ENCODE measurements at regions not wholly inside any gene's neighbourhood (a gene's known extent, or its start where the extent isn't known, plus 50 kb on each side); places are given as distances from the start of the nearest gene placed in this dataset.

DNA sequence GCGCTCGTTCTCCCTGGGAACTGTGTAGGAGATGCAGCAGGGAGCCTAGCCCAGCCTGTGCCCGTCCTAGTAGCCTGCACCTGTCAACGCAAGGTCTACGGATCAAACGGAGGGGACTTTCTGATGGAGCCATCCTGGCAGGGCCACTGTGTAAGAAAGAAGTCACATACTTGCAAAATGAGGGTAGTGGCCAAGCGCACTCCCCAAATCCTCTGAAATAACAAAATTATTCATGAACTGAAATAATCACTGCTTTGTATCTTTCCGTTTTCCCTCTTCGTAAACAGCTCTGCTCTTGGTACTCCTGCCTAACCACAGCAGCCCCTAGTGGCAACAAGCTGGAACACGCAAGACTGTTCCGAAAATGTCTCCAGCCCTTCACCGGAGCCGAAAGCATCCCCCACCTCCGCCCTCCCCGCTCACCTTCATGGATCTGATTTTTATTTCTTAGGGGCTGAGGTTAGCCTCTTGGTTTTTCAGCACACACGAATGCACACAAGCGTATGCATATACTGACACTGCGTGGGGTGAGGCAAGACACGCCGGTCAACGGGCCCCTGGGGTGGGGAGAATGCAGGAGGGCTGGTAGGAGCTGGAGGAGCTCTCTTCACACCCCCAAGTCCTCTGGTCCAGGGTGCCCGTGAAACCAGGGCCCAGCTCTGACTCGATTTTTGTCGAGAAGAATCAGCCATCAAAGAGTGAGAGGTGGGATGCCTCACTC, 100.8 kb downstream of the ABCC12 start (continued):
- TF ChIP-seq ZNF501 (CRISPR knock-in tag; IDR thresholded peaks at IDR 0.05) (0 out of 2 replicates have a peak, but pooled peaks have one; percentile 30), ZKSCAN8 (CRISPR knock-in tag; IDR thresholded peaks at IDR 0.05; ENCODE audit: borderline replicate concordance) (no peak), MBNL3 (CRISPR knock-in tag; conservative IDR thresholded peaks at IDR 0.05) (no peak), ELF1 (CRISPR knock-in tag; IDR thresholded peaks at IDR 0.05) (no peak), HES4 (CRISPR knock-in tag; IDR thresholded peaks at IDR 0.05; ENCODE audit: borderline replicate concordance) (no peak), ZNF33A (CRISPR knock-in tag; IDR thresholded peaks at IDR 0.05; ENCODE audit: borderline replicate concordance) (no peak), ZNF232 (CRISPR knock-in tag; IDR thresholded peaks at IDR 0.05; ENCODE audit: borderline replicate concordance) (no peak), ZNF224 (CRISPR knock-in tag; IDR thresholded peaks at IDR 0.05) (no peak), BHLHE40 (IDR thresholded peaks at IDR 0.05; ENCODE audit: low read length) (no peak), SMC3 (IDR thresholded peaks at IDR 0.05; ENCODE audit: low read length) (peak; percentile 76), ZNF644 (CRISPR knock-in tag; IDR thresholded peaks at IDR 0.05; ENCODE audit: low read depth) (no peak), ATAD3A (CRISPR knock-in tag; IDR thresholded peaks at IDR 0.05) (no peak), RFX1 (IDR thresholded peaks at IDR 0.05) (no peak), FOXP1 (IDR thresholded peaks at IDR 0.05) (no peak), FOXP1 (CRISPR knock-in tag; IDR thresholded peaks at IDR 0.05) (no peak), RELA (CRISPR knock-in tag; IDR thresholded peaks at IDR 0.05) (no peak), MEIS2 (CRISPR knock-in tag; IDR thresholded peaks at IDR 0.05) (0 out of 2 replicates have a peak, but pooled peaks have one; percentile 6), ZFP36L2 (CRISPR knock-in tag; IDR thresholded peaks at IDR 0.05) (0 out of 2 replicates have a peak, but pooled peaks have one; percentile 21), RAD21 (CRISPR knock-in tag; IDR thresholded peaks at IDR 0.05) (peak; percentile 53; the same call in 1 of the 2 replicates), ZNF781 (CRISPR knock-in tag; IDR thresholded peaks at IDR 0.05; ENCODE audit: borderline replicate concordance, not compliant biosample characterization) (no peak)
- TF ChIP-seq, protein P1, sequence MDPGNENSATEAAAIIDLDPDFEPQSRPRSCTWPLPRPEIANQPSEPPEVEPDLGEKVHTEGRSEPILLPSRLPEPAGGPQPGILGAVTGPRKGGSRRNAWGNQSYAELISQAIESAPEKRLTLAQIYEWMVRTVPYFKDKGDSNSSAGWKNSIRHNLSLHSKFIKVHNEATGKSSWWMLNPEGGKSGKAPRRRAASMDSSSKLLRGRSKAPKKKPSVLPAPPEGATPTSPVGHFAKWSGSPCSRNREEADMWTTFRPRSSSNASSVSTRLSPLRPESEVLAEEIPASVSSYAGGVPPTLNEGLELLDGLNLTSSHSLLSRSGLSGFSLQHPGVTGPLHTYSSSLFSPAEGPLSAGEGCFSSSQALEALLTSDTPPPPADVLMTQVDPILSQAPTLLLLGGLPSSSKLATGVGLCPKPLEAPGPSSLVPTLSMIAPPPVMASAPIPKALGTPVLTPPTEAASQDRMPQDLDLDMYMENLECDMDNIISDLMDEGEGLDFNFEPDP (CRISPR knock-in tag; conservative IDR thresholded peaks at IDR 0.05), result no peak
- TF ChIP-seq, protein P2, sequence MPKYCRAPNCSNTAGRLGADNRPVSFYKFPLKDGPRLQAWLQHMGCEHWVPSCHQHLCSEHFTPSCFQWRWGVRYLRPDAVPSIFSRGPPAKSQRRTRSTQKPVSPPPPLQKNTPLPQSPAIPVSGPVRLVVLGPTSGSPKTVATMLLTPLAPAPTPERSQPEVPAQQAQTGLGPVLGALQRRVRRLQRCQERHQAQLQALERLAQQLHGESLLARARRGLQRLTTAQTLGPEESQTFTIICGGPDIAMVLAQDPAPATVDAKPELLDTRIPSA (CRISPR knock-in tag; IDR thresholded peaks at IDR 0.05; ENCODE audit: borderline replicate concordance), result no peak
- TF ChIP-seq, protein P3, sequence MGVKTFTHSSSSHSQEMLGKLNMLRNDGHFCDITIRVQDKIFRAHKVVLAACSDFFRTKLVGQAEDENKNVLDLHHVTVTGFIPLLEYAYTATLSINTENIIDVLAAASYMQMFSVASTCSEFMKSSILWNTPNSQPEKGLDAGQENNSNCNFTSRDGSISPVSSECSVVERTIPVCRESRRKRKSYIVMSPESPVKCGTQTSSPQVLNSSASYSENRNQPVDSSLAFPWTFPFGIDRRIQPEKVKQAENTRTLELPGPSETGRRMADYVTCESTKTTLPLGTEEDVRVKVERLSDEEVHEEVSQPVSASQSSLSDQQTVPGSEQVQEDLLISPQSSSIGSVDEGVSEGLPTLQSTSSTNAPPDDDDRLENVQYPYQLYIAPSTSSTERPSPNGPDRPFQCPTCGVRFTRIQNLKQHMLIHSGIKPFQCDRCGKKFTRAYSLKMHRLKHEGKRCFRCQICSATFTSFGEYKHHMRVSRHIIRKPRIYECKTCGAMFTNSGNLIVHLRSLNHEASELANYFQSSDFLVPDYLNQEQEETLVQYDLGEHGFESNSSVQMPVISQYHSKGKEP (CRISPR knock-in tag; IDR thresholded peaks at IDR 0.05), result no peak
- TF ChIP-seq, protein P4, sequence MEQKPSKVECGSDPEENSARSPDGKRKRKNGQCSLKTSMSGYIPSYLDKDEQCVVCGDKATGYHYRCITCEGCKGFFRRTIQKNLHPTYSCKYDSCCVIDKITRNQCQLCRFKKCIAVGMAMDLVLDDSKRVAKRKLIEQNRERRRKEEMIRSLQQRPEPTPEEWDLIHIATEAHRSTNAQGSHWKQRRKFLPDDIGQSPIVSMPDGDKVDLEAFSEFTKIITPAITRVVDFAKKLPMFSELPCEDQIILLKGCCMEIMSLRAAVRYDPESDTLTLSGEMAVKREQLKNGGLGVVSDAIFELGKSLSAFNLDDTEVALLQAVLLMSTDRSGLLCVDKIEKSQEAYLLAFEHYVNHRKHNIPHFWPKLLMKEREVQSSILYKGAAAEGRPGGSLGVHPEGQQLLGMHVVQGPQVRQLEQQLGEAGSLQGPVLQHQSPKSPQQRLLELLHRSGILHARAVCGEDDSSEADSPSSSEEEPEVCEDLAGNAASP (CRISPR knock-in tag; IDR thresholded peaks at IDR 0.05; ENCODE audit: borderline replicate concordance), result no peak
- TF ChIP-seq, protein P5, sequence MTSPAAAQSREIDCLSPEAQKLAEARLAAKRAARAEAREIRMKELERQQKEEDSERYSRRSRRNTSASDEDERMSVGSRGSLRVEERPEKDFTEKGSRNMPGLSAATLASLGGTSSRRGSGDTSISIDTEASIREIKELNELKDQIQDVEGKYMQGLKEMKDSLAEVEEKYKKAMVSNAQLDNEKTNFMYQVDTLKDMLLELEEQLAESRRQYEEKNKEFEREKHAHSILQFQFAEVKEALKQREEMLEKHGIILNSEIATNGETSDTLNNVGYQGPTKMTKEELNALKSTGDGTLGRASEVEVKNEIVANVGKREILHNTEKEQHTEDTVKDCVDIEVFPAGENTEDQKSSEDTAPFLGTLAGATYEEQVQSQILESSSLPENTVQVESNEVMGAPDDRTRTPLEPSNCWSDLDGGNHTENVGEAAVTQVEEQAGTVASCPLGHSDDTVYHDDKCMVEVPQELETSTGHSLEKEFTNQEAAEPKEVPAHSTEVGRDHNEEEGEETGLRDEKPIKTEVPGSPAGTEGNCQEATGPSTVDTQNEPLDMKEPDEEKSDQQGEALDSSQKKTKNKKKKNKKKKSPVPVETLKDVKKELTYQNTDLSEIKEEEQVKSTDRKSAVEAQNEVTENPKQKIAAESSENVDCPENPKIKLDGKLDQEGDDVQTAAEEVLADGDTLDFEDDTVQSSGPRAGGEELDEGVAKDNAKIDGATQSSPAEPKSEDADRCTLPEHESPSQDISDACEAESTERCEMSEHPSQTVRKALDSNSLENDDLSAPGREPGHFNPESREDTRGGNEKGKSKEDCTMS (CRISPR knock-in tag; conservative IDR thresholded peaks at IDR 0.05), result no peak
